PC-9 (cell line): ENCODE measurements at regions not wholly inside any gene's neighbourhood (a gene's known extent, or its start where the extent isn't known, plus 50 kb on each side); places are given as distances from the start of the nearest gene placed in this dataset.

Experiments
- CTCF ChIP-seq: fragments of 200-600 bp; sonication (generic); conservative IDR thresholded peaks from 2 replicates; pipeline ENCODE4 v1.6.1; 2017; ENCODE audit warnings: mixed run types, antibody characterized with exemption, mild to moderate bottlenecking, moderate library complexity
- EZH2 ChIP-seq: fragments of 200-600 bp; sonication (generic); IDR thresholded peaks from 2 replicates; pipeline ENCODE4 v1.8.0; 2017; ENCODE audit warnings: antibody characterized with exemption, low read depth

GRCh38 chr13:79079351-79079839 is 326.7 kb downstream of the RBM26 start:
- TF ChIP-seq CTCF (no peak), EZH2 (no peak)
